Esophagus squamous epithelium (tissue), 5 donors: ENCODE measurements at regions not wholly inside any gene's neighbourhood (a gene's known extent, or its start where the extent isn't known, plus 50 kb on each side); places are given as distances from the start of the nearest gene placed in this dataset.

Experiments used
- DNase-seq: peaks from one replicate; lab custom pipeline; 2025; lab: John Stamatoyannopoulos, UW
- H3K27ac ChIP-seq, 4 donors: fragments of 200-600 bp; sonication (generic); one replicate each; pipeline ENCODE4 v1.5.1; 2016 to 2019; ENCODE audit warnings: mild to moderate bottlenecking in 1 of 4
- H3K27me3 ChIP-seq, 4 donors: fragments of 200-600 bp; sonication (generic); 1 replicate in 3 of 4; 2 replicates in 1 of 4; pipeline versions ENCODE4 v1.5.1 to v1.6.0; 2017 to 2021; ENCODE audit warnings: antibody characterized with exemption in 1 of 4
- H3K36me3 ChIP-seq, 3 donors: fragments of 200-600 bp; sonication (generic); one replicate each; pipeline ENCODE4 v1.5.1; 2016 to 2019
- H3K4me1 ChIP-seq, 3 donors: fragments of 200-600 bp; sonication (generic); one replicate each; pipeline ENCODE4 v1.5.1; 2017 to 2019
- H3K4me3 ChIP-seq, 4 donors: fragments of 200-600 bp; sonication (generic); 1 replicate in 3 of 4; 2 replicates in 1 of 4; pipeline ENCODE4 v1.5.1; 2016 to 2019; ENCODE audit warnings: mild to moderate bottlenecking in 2 of 4, moderate library complexity in 1 of 4
- H3K9me3 ChIP-seq, 3 donors: fragments of 200-600 bp; sonication (generic); one replicate each; pipeline ENCODE4 v1.5.1; 2016 to 2019
- POLR2A ChIP-seq, 4 donors: fragments of 450-650 bp; IDR thresholded peaks; one replicate each; pipeline ENCODE4 v1.6.1; 2017; ENCODE audit warnings: antibody characterized with exemption in 4 of 4, mild to moderate bottlenecking in 4 of 4, moderate library complexity in 3 of 4
- WGBS, 2 donors: methylation state at CpG; one replicate each; pipeline ENCODE4 v1.1.5; 2018; 5-methylcytosine and 5-hydroxymethylcytosine counted together
- intact Hi-C: fragments of 100-400 bp; cut with DNase I; formaldehyde crosslinking; loops from one replicate; pipeline ENCODE4 v1.15.0; 2022
- TF ChIP-seq, protein P1 (sequence below), 6 experiments: fragments of 450-650 bp in 4 of 6; fragments of 200-600 bp in 2 of 6; sonication (generic) in 2 of 6; IDR thresholded peaks; one replicate each; pipeline ENCODE4 v1.5.1; 2016 to 2019; ENCODE audit warnings: antibody characterized with exemption in 6 of 6, mild to moderate bottlenecking in 4 of 6, moderate library complexity in 4 of 6
- donor health status: DM: yes; HTN: yes; CAD: no.

DNA sequence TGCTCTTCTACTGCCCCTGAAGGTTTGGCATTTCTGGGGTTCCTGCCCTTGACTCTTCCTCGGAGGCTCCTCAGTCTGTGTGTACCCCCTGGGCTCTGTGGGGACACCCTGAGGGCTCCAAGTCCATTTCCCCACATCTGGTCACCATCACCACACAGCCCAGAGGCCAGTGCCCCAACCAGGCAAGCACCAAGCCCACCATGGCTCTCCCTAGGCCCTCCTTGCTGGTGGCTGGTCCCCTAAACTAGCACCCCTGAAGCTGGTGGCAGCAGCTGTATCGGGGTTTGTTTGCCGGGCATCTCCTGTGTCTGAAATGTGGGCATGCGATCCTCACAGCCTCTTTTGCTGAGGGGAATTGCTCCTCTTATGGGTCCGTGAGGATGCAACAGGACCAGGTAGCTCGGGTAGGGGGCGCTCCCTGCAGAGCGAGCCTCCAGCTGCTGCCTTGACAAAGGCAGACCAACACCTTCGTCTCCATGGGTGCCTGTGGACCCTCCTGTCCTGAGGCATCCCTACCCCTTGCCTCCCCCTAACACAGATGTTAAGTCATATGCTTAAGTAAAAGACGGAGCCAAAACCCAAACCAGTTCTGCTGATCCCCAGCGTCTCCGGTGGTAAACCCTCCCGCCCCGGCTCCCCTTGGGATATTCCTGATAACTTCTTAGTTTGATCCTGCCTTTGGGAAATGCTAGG lies 138.9 kb upstream of the IRX4 start:
- Histone ChIP-seq H3K27ac (no peak overlapping the region), H3K9me3 (no peaks in the 10 kb centered on the region), H3K4me3 (no peak overlapping the region), H3K27me3 (no peaks in the 10 kb centered on the region), H3K4me1 (peaks cover 0 to 18% (median 0%) of the 10 kb centered on the region in 3 donors), H3K36me3 (no peaks in the 10 kb centered on the region)
- no peak for TF ChIP-seq POLR2A (IDR thresholded peaks at IDR 0.05)
- TF ChIP-seq, protein P1, sequence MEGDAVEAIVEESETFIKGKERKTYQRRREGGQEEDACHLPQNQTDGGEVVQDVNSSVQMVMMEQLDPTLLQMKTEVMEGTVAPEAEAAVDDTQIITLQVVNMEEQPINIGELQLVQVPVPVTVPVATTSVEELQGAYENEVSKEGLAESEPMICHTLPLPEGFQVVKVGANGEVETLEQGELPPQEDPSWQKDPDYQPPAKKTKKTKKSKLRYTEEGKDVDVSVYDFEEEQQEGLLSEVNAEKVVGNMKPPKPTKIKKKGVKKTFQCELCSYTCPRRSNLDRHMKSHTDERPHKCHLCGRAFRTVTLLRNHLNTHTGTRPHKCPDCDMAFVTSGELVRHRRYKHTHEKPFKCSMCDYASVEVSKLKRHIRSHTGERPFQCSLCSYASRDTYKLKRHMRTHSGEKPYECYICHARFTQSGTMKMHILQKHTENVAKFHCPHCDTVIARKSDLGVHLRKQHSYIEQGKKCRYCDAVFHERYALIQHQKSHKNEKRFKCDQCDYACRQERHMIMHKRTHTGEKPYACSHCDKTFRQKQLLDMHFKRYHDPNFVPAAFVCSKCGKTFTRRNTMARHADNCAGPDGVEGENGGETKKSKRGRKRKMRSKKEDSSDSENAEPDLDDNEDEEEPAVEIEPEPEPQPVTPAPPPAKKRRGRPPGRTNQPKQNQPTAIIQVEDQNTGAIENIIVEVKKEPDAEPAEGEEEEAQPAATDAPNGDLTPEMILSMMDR (IDR thresholded peaks at IDR 0.05) = no peak
- WGBS, 2 donors = 78 to 84% methylated on average over 6 to 13 of the region's 14 CpGs
- intact Hi-C loops = no loop called here
- no peak for DNase-seq

DNA sequence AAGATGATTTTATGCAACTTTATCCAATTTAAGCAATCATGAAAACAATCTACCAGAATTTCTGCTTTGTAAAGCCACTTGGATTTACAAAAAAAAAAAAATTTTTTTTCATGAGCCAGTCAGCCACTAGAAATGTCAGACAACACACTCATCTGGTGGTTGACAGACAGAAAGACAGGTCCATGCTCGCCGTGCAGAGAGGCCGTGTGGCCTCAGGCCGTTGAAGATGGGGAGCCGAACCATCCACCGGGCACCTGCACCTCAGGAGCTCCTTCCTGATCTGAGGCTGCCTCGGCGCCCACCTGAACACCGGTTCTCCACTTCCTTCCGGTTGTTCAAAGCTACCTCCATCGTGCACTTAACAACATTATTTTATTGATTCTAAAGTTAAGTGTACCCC lies 138.0 kb upstream of the IRX4 start:
- TF ChIP-seq, protein P1 (IDR thresholded peaks at IDR 0.05) = no peak
- TF ChIP-seq POLR2A (IDR thresholded peaks at IDR 0.05) = no peak
- H3K4me1 ChIP-seq = peaks cover 0 to 18% (median 0%) of the 10 kb centered on the region in 3 donors
- H3K9me3 ChIP-seq = no peaks in the 10 kb centered on the region
- 60 to 66% methylated on average over 11 of the region's 11 CpGs for WGBS, 2 donors
- H3K27ac ChIP-seq = no peak overlapping the region
- intact Hi-C loops = no loop called here
- H3K4me3 ChIP-seq = no peak overlapping the region
- no peaks in the 10 kb centered on the region for H3K27me3 ChIP-seq
- no peaks in the 10 kb centered on the region for H3K36me3 ChIP-seq
- no peak for DNase-seq

DNA sequence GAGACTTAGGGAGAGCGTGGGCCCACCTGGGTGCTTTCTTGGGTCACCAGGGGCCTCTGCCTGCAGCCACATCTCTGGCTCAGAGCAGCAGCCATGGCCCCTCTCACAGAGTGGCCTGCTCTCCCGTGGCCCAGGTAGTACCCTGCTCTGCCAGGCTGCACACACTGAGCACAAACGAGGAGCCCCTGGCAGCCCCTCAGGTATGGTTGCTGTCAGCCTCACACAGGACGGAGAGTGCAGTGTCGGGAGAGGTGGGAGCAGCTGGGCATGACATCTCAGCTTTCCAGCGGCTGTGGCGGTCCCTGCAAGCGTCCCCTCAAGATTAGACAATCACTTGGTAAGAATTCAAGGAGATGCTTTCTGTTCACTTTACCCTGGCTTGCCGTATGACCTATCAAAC lies 137.0 kb upstream of the IRX4 start:
- Histone ChIP-seq H3K27me3 (no peaks in the 10 kb centered on the region), H3K9me3 (no peaks in the 10 kb centered on the region), H3K4me3 (no peak overlapping the region), H3K36me3 (no peaks in the 10 kb centered on the region), H3K27ac (no peak overlapping the region), H3K4me1 (peaks cover 0 to 18% (median 0%) of the 10 kb centered on the region in 3 donors)
- 83 to 88% methylated on average over 5 to 6 of the region's 9 CpGs for WGBS, 2 donors
- DNase-seq = no peak
- intact Hi-C loops = no loop called here
- no peak for TF ChIP-seq POLR2A (IDR thresholded peaks at IDR 0.05)
- TF ChIP-seq, protein P1 (IDR thresholded peaks at IDR 0.05) = no peak

DNA sequence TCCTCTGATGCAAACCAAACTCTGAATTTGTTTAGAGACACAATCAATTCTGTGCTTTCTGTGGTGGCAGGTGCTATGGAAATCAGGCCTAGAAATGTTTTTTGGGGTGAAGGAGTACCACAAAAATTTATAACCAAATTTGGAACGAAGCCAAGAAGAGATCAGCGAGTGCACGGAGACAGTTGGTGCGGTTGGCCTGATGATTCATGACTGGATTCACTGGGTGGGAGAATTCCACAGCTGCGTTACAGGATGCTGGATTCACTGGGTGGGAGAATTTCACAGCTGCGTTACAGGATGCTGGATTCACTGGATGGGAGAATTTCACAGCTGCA lies 135.6 kb upstream of the IRX4 start:
- Histone ChIP-seq H3K36me3 (no peaks in the 10 kb centered on the region), H3K4me1 (peaks cover 0 to 17% (median 0%) of the 10 kb centered on the region in 3 donors), H3K4me3 (no peak overlapping the region), H3K27ac (no peak overlapping the region), H3K27me3 (no peaks in the 10 kb centered on the region), H3K9me3 (no peaks in the 10 kb centered on the region)
- 42 to 49% methylated on average over 6 of the region's 6 CpGs for WGBS, 2 donors
- TF ChIP-seq, protein P1 (IDR thresholded peaks at IDR 0.05) = no peak
- TF ChIP-seq POLR2A (IDR thresholded peaks at IDR 0.05) = no peak
- no peak for DNase-seq
- intact Hi-C loops = no loop called here

- no peaks in the 10 kb centered on the region for H3K27me3 ChIP-seq
- DNase-seq = no peak
- H3K36me3 ChIP-seq = no peaks in the 10 kb centered on the region
- H3K9me3 ChIP-seq = no peaks in the 10 kb centered on the region
- H3K4me3 ChIP-seq = no peak overlapping the region
- TF ChIP-seq POLR2A (IDR thresholded peaks at IDR 0.05) = no peak
- TF ChIP-seq, protein P1 (IDR thresholded peaks at IDR 0.05) = peak in 5 of 6 experiments; percentile 17 to 68 (median 40)
- 75 to 81% methylated on average over 19 to 20 of the region's 20 CpGs for WGBS, 2 donors
- H3K4me1 ChIP-seq = peaks cover 0 to 17% (median 0%) of the 10 kb centered on the region in 3 donors
- H3K27ac ChIP-seq = no peak overlapping the region
- intact Hi-C loops = no loop called here
Observed at GRCh38 chr5:2017540-2018389, 135.0 kb upstream of the IRX4 start.
